SU-DHL-6 (cell line): ENCODE measurements at regions not wholly inside any gene's neighbourhood (a gene's known extent, or its start where the extent isn't known, plus 50 kb on each side); places are given as distances from the start of the nearest gene placed in this dataset.

ENCODE experiments used
- H2AFZ ChIP-seq: fragments of 200-600 bp; sonication (generic); 2 replicates; pipeline ENCODE4 v1.6.1; 2014; ENCODE audit warnings: low read depth, mild to moderate bottlenecking, moderate library complexity, mixed read lengths, antibody characterized with exemption, low read length; ENCODE audit not compliant: severe bottlenecking
- H3F3A ChIP-seq: fragments of 200-600 bp; shearing (Covaris generic); 2 replicates; pipeline ENCODE4 v1.6.0; 2016; ENCODE audit warnings: antibody characterized with exemption, mild to moderate bottlenecking; ENCODE audit not compliant: insufficient read depth
- H3K27ac ChIP-seq: fragments of 200-600 bp; sonication (generic); 2 replicates; pipeline ENCODE4 v1.5.1; 2016; ENCODE audit warnings: low read depth, mild to moderate bottlenecking, low read length, moderate library complexity, mixed read lengths
- H3K27me3 ChIP-seq: fragments of 200-600 bp; sonication (generic), shearing (Covaris generic); 2 replicates; pipeline ENCODE4 v1.6.0; 2014; ENCODE audit warnings: mild to moderate bottlenecking, low read length
- H3K36me3 ChIP-seq: fragments of 200-600 bp; sonication (generic); 2 replicates; pipeline ENCODE4 v1.6.1; 2014; ENCODE audit warnings: mild to moderate bottlenecking, low read length, mixed read lengths
- H3K4me2 ChIP-seq: fragments of 300-600, 200-600 bp; shearing (Covaris generic), sonication (generic); 2 replicates; pipeline ENCODE4 v1.6.0; 2014; ENCODE audit warnings: low read length, low read depth, mild to moderate bottlenecking; ENCODE audit not compliant: poor library complexity, severe bottlenecking
- H3K4me3 ChIP-seq: fragments of 200-600 bp; sonication (generic); 2 replicates; pipeline ENCODE4 v1.5.1; 2014; ENCODE audit warnings: antibody characterized with exemption, low read length, mild to moderate bottlenecking, mixed read lengths; ENCODE audit not compliant: insufficient read depth, poor library complexity, severe bottlenecking
- H3K79me2 ChIP-seq: fragments of 200-600 bp; sonication (generic); 2 replicates; pipeline ENCODE4 v1.6.1; 2014; ENCODE audit warnings: mild to moderate bottlenecking, low read length, moderate library complexity; ENCODE audit not compliant: insufficient read depth
- H3K9ac ChIP-seq: fragments of 200-600 bp; sonication (generic); 2 replicates; pipeline ENCODE4 v1.7.0; 2014; ENCODE audit warnings: mild to moderate bottlenecking, low read length
- H3K9me2 ChIP-seq: fragments of 200-600 bp; sonication (generic); replicated peaks from 2 replicates; pipeline ENCODE4 v1.6.1; 2014; ENCODE audit warnings: low read length; ENCODE audit not compliant: insufficient read depth
- H3K9me3 ChIP-seq: fragments of 200-600 bp; sonication (generic); 2 replicates; pipeline ENCODE4 v1.6.1; 2014; ENCODE audit warnings: low read length, mixed read lengths; ENCODE audit not compliant: insufficient read depth
- H4K20me1 ChIP-seq: fragments of 200-600 bp; sonication (generic); 2 replicates; pipeline ENCODE4 v1.6.1; 2014; ENCODE audit warnings: low read depth, mild to moderate bottlenecking, antibody characterized with exemption, low read length, moderate library complexity, mixed read lengths
- EZH2phosphoT487 ChIP-seq: fragments of 200-600 bp; sonication (generic), shearing (Covaris generic); conservative IDR thresholded peaks from 2 replicates; pipeline ENCODE4 v1.6.1; 2018; ENCODE audit warnings: mild to moderate bottlenecking, antibody characterized with exemption, low read length, moderate library complexity, mixed read lengths
- TF ChIP-seq, protein P1 (sequence below): fragments of 200-600 bp; sonication (generic); IDR thresholded peaks from one replicate; pipeline ENCODE4 v1.5.1; 2017; ENCODE audit warnings: antibody characterized with exemption, mild to moderate bottlenecking, low read length, moderate library complexity; ENCODE audit not compliant: insufficient read depth, poor library complexity, severe bottlenecking

DNA sequence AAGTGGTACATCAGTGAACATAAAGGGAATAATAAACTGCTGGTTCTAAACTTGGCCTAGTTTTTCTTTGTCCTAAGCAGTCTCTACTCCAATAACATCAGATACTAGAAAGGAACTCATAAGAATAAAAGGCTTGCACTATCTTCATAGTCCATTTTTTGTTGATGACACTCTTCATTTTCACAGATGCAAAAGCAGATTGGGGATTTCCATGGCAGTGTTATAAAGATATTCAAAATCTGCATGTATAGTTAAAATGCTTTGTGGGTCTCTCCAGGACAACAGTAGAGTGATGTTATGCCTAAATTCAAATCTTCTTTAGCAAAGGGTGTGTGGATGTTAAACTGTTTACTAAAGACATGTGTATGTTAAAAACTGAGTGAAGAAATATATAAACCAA lies 745.8 kb downstream of the TRHDE start:
- TF ChIP-seq EZH2phosphoT487, result no peak
- TF ChIP-seq, protein P1, sequence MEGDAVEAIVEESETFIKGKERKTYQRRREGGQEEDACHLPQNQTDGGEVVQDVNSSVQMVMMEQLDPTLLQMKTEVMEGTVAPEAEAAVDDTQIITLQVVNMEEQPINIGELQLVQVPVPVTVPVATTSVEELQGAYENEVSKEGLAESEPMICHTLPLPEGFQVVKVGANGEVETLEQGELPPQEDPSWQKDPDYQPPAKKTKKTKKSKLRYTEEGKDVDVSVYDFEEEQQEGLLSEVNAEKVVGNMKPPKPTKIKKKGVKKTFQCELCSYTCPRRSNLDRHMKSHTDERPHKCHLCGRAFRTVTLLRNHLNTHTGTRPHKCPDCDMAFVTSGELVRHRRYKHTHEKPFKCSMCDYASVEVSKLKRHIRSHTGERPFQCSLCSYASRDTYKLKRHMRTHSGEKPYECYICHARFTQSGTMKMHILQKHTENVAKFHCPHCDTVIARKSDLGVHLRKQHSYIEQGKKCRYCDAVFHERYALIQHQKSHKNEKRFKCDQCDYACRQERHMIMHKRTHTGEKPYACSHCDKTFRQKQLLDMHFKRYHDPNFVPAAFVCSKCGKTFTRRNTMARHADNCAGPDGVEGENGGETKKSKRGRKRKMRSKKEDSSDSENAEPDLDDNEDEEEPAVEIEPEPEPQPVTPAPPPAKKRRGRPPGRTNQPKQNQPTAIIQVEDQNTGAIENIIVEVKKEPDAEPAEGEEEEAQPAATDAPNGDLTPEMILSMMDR, result no peak
- H3F3A ChIP-seq, result no peaks in the 10 kb centered on the region
- no peaks in the 10 kb centered on the region for H3K27me3 ChIP-seq
- H3K36me3 ChIP-seq, result no peaks in the 10 kb centered on the region
- H4K20me1 ChIP-seq, result no peaks in the 10 kb centered on the region
- no peak overlapping the region for H3K4me3 ChIP-seq
- no peak overlapping the region for H3K9ac ChIP-seq
- H3K9me2 ChIP-seq, result no peaks in the 10 kb centered on the region
- H2AFZ ChIP-seq, result no peak overlapping the region
- no peaks in the 10 kb centered on the region for H3K79me2 ChIP-seq
- no peaks in the 10 kb centered on the region for H3K9me3 ChIP-seq
- H3K4me2 ChIP-seq, result no peak overlapping the region
- no peak overlapping the region for H3K27ac ChIP-seq

- no peak overlapping the region for H2AFZ ChIP-seq
- no peaks in the 10 kb centered on the region for H3K9me3 ChIP-seq
- TF ChIP-seq EZH2phosphoT487, result no peak
- TF ChIP-seq, protein P1, result no peak
- H3K27ac ChIP-seq, result no peak overlapping the region
- no peak overlapping the region for H3K9ac ChIP-seq
- H3K36me3 ChIP-seq, result no peaks in the 10 kb centered on the region
- H3K4me3 ChIP-seq, result no peak overlapping the region
- H3F3A ChIP-seq, result no peaks in the 10 kb centered on the region
- no peaks in the 10 kb centered on the region for H4K20me1 ChIP-seq
- H3K4me2 ChIP-seq, result no peak overlapping the region
- no peaks in the 10 kb centered on the region for H3K9me2 ChIP-seq
- H3K79me2 ChIP-seq, result no peaks in the 10 kb centered on the region
- no peaks in the 10 kb centered on the region for H3K27me3 ChIP-seq
These were observed 781.7 kb downstream of the TRHDE start for GRCh38 chr12:73053893-73054292.

- H3K4me3 ChIP-seq, result no peak overlapping the region
- no peak overlapping the region for H3K9ac ChIP-seq
- no peaks in the 10 kb centered on the region for H4K20me1 ChIP-seq
- H3K27me3 ChIP-seq, result no peaks in the 10 kb centered on the region
- no peaks in the 10 kb centered on the region for H3K9me2 ChIP-seq
- H3K79me2 ChIP-seq, result no peaks in the 10 kb centered on the region
- H3F3A ChIP-seq, result no peaks in the 10 kb centered on the region
- H3K9me3 ChIP-seq, result no peaks in the 10 kb centered on the region
- no peaks in the 10 kb centered on the region for H3K36me3 ChIP-seq
- no peak overlapping the region for H3K27ac ChIP-seq
- H2AFZ ChIP-seq, result no peak overlapping the region
- no peak overlapping the region for H3K4me2 ChIP-seq
- TF ChIP-seq EZH2phosphoT487, result no peak
- TF ChIP-seq, protein P1, result no peak
These were observed 785.3 kb downstream of the TRHDE start for GRCh38 chr12:73057428-73057827.

DNA sequence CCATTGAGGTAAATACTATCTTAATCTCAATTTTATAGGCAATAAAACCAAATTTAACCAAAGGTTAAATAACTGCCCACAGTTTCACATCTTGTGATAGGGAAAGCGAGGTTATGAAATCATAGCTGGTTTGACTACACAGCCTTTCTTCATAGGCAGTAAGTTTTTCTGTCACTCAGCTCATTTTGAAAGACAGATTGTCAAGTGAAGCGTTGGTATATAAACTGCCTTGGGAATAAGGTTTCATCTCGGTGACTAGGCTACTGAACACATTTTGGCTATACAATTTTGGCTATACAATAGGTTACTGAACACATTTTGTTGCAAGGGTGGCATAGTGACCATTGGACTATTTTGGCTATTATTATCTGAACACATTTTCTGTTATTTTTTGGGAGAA lies 793.7 kb downstream of the TRHDE start:
- H3K79me2 ChIP-seq, result no peaks in the 10 kb centered on the region
- H3K27ac ChIP-seq, result no peak overlapping the region
- no peak overlapping the region for H3K9ac ChIP-seq
- H3K36me3 ChIP-seq, result no peaks in the 10 kb centered on the region
- no peak overlapping the region for H3K4me3 ChIP-seq
- no peaks in the 10 kb centered on the region for H3K9me3 ChIP-seq
- H3F3A ChIP-seq, result no peaks in the 10 kb centered on the region
- no peaks in the 10 kb centered on the region for H3K27me3 ChIP-seq
- no peak overlapping the region for H2AFZ ChIP-seq
- TF ChIP-seq, protein P1, result no peak
- TF ChIP-seq EZH2phosphoT487, result no peak
- H3K4me2 ChIP-seq, result no peak overlapping the region
- H3K9me2 ChIP-seq, result no peaks in the 10 kb centered on the region
- no peaks in the 10 kb centered on the region for H4K20me1 ChIP-seq
